ENCODE measurements at regions not wholly inside any gene's neighbourhood (a gene's known extent, or its start where the extent isn't known, plus 50 kb on each side); places are given as distances from the start of the nearest gene placed in this dataset.

GRCh38 chr1:57832612-57833011, 408.8 kb upstream of the DAB1 start:
- intact Hi-C loops (cut with DNase I) = no loop called here
- no peak for ATAC-seq

GRCh38 chr1:57831624-57832023, 407.8 kb upstream of the DAB1 start:
- intact Hi-C loops (cut with DNase I) = no loop called here
- WGBS (ENCODE audit: insufficient coverage, low coverage, low lambda C conversion rate, missing lambda C conversion rate) = 50% methylated on average over 1 of the region's 1 CpG
- H3K9me3 ChIP-seq = no peaks in the 10 kb centered on the region

More at GRCh38 chr1:57832612-57833011, 408.8 kb upstream of the DAB1 start:
- no peak overlapping the region for H3K27ac ChIP-seq
- H3K4me1 ChIP-seq = no peaks in the 10 kb centered on the region
- no peak overlapping the region for H3K4me3 ChIP-seq
- no peaks in the 10 kb centered on the region for H3K9me3 ChIP-seq
- DNase-seq = no peak
- TF ChIP-seq CTCF (IDR thresholded peaks at IDR 0.05) (no peak), POLR2A (IDR thresholded peaks at IDR 0.05) (no peak)
- no peaks in the 10 kb centered on the region for H3K27me3 ChIP-seq
- no peaks in the 10 kb centered on the region for H3K36me3 ChIP-seq

GRCh38 chr1:57826535-57826934, 402.7 kb upstream of the DAB1 start:
- no peak overlapping the region for H3K4me3 ChIP-seq
- ATAC-seq (no peak), DNase-seq (no peak)
- WGBS (ENCODE audit: insufficient coverage, low coverage, low lambda C conversion rate, missing lambda C conversion rate) = no CpG with 5 or more reads among the region's 2 CpGs
- H3K27ac ChIP-seq = no peak overlapping the region
- no peaks in the 10 kb centered on the region for H3K27me3 ChIP-seq
- no peaks in the 10 kb centered on the region for H3K36me3 ChIP-seq
- intact Hi-C loops (cut with DNase I) = no loop called here
- H3K9me3 ChIP-seq = no peaks in the 10 kb centered on the region
- H3K4me1 ChIP-seq = no peaks in the 10 kb centered on the region
- no peak for TF ChIP-seq CTCF (IDR thresholded peaks at IDR 0.05)
- no peak for TF ChIP-seq POLR2A (IDR thresholded peaks at IDR 0.05)

More at GRCh38 chr1:57831624-57832023, 407.8 kb upstream of the DAB1 start:
- TF ChIP-seq POLR2A (IDR thresholded peaks at IDR 0.05) = no peak
- TF ChIP-seq CTCF (IDR thresholded peaks at IDR 0.05) = no peak
- no peak overlapping the region for H3K27ac ChIP-seq
- H3K4me1 ChIP-seq = no peaks in the 10 kb centered on the region
- DNase-seq (no peak), ATAC-seq (no peak)
- no peaks in the 10 kb centered on the region for H3K27me3 ChIP-seq
- H3K4me3 ChIP-seq = no peak overlapping the region
- no peaks in the 10 kb centered on the region for H3K36me3 ChIP-seq

GRCh38 chr1:57824535-57824934, 400.7 kb upstream of the DAB1 start:
- no peak for DNase-seq
- no peak for ATAC-seq
- H3K4me3 ChIP-seq = no peak overlapping the region
- no peaks in the 10 kb centered on the region for H3K36me3 ChIP-seq
- intact Hi-C loops (cut with DNase I) = no loop called here
- H3K27me3 ChIP-seq = no peaks in the 10 kb centered on the region
- H3K27ac ChIP-seq = no peak overlapping the region
- WGBS (ENCODE audit: insufficient coverage, low coverage, low lambda C conversion rate, missing lambda C conversion rate) = 69% methylated on average over 3 of the region's 3 CpGs
- H3K9me3 ChIP-seq = no peaks in the 10 kb centered on the region
- no peaks in the 10 kb centered on the region for H3K4me1 ChIP-seq
- TF ChIP-seq POLR2A (IDR thresholded peaks at IDR 0.05) (no peak), CTCF (IDR thresholded peaks at IDR 0.05) (no peak)
